DMS79 treated with DMSO at 0.1 percent for 48 hours (cell line): ENCODE measurements at regions not wholly inside any gene's neighbourhood (a gene's known extent, or its start where the extent isn't known, plus 50 kb on each side); places are given as distances from the start of the nearest gene placed in this dataset.

Experiments
- DNase-seq: peaks from one replicate; lab custom pipeline; 2025; lab: John Stamatoyannopoulos, UW

GRCh38 chr16:80189476-80190175 lies 351.2 kb upstream of the DYNLRB2 start:
- DNase-seq, result no peak

DNA sequence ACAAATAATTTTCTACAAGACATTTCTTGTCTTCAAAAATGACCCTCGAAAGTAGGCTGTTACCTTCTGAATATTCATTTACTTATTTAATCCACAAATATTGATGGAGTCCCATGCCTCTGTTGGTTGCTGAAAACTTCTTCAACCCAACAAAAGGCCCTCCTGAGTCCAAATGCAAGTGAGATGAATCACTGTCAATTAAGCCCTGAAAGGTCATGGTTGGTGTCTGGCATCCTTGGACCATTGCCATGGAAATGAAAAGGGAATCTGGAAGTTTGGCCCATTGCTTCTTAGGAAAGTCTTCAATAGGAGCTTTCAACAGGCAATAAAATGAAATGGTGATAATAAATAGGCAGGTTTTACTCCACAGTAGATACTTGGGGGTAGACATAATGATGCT lies 364.7 kb upstream of the DYNLRB2 start:
- DNase-seq, result no peak

GRCh38 chr16:80175011-80175410 lies 365.8 kb upstream of the DYNLRB2 start:
- no peak for DNase-seq

GRCh38 chr16:80174416-80174815 lies 366.4 kb upstream of the DYNLRB2 start:
- DNase-seq, result no peak

DNA sequence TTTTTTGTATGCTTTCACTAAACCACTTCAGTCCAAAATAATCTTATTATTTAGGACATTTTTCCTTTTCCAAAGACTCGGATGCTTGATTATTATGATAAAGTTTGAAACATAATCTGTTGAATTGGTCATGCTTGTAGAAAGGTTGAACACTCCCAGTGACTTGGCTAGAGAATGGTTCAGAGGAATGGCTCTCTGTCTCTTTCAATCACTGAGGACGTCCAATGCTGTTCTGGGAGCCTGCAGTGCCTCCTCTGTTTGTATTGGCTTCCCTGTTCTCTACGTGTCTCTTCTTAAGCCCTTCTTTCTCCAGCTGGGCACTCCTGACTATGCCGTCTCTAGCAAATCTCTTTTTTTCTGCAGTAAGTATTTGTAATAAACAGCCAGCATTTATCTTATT lies 369.0 kb upstream of the DYNLRB2 start:
- DNase-seq, result no peak

- no peak for DNase-seq
These were observed 369.6 kb upstream of the DYNLRB2 start for GRCh38 chr16:80171199-80171598.

GRCh38 chr16:80167657-80168390 lies 373.0 kb upstream of the DYNLRB2 start:
- peak; percentile 95 for DNase-seq

- DNase-seq, result no peak
These were observed 374.7 kb upstream of the DYNLRB2 start for GRCh38 chr16:80166082-80166481.

DNA sequence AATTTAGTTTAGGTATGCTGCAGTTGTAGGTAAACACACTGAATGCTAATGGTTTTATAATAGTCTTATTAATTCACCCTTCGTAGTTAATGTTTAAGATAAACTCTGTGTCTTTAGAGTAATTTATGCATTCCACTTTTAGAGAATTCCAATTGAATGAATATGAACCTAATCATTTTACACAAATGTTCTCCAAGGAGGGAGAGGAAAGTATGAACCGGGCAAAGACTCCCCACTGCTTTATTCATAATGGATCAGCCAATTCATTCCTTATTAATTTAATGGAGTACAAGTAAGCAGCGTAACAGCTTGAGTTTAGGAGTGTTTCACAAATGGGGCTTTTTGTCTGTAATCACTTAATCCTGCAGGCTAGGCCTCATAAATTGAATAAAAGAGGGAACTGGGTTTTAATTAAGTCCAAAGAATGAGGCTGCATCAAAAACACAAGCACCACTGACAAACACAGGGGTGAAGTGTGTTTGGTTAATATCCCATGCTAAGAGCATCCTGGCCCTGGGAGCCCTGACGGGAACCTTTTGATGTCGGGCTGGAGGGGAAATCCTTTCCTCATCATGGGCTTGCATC lies 375.7 kb upstream of the DYNLRB2 start:
- DNase-seq, result peak; percentile 30

GRCh38 chr16:80163339-80163738 lies 377.5 kb upstream of the DYNLRB2 start:
- no peak for DNase-seq

DNA sequence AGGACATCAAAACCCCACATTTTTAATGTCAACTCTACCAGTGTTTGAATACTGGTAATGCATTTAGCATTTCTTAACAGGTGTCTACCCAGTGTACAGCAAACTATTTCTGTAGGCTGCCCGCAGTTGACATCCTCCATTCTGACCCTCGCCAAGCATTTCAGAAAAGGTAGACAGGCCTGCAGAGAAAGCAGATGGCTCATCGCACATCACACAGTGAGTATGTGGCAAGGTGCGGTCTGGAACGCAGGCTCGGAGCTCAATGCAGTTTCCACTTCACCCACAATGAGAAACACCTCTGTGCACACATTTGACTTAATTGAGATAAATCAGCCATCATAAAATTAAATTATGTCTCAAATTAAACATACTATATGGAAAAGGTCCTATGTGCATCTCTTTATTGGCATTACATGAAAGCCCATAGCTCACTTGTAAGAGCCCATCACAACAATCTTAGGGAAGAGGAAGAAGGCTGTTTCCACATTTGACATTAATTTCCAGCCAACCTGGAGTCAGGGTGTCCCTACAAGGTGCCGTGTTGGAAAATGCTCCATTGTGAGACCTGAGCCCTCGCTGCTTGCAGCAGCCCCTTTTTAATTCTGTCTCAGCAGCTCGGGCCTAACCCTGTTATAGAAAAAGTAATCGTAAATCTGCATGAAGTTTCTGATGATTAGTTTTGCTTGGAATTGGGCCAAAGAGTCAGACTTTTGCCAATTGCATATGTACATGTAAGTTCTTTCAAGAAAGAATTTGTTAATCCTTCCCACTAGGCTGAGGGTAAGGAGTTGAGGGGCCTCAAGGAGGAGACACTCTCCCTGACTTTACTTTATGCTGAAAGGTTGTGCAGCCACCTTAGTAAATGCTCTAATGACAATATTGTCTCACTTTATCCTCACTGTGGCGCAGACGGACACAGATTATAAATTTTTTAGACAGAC lies 378.7 kb upstream of the DYNLRB2 start:
- DNase-seq, result no peak

DNA sequence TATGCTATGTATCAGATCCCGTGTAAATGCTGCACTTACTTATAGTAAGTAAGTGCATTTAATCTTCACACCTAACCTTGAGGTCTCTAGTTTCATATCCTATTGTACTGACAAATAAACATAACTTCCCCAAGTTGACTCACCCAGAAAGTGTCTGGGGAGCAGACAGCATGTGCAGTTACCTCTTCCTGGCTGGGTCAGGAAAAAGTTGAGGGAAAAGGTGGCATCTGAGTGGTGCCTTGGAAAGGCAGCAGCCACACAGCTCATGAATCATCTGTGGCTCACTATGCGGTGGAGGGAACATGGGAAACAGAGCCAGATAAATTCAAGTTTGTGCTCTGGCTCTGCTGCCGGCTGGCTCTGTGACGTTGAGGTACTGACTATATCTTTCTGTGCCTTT lies 382.0 kb upstream of the DYNLRB2 start:
- no peak for DNase-seq

- no peak for DNase-seq
These were observed 389.1 kb upstream of the DYNLRB2 start for GRCh38 chr16:80151722-80152111.

GRCh38 chr16:80150978-80151721 lies 389.6 kb upstream of the DYNLRB2 start:
- no peak for DNase-seq

- DNase-seq, result no peak
These were observed 392.0 kb upstream of the DYNLRB2 start for GRCh38 chr16:80148826-80149225.

GRCh38 chr16:80147026-80147655 lies 393.7 kb upstream of the DYNLRB2 start:
- DNase-seq, result no peak

GRCh38 chr16:80144191-80144590 lies 396.6 kb upstream of the DYNLRB2 start:
- no peak for DNase-seq

DNA sequence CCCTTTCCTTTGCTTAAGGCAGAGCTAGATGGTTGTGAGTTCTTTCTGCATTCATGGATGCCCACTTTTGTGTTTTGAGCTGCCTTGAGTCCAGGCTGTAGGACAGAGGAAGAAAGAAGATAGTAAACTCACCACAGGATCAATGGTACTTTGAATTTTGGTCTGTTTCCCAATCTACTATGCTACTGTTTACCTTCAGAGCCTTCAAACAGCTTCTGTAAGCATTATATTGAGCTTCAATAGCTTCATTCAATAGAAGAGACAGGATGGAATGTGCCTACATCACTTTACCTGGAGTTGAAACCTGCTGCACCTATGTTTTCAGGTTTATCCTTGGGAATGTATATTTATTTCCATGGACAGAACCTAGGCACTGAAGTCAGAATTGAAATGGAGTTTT lies 397.9 kb upstream of the DYNLRB2 start:
- DNase-seq, result no peak

DNA sequence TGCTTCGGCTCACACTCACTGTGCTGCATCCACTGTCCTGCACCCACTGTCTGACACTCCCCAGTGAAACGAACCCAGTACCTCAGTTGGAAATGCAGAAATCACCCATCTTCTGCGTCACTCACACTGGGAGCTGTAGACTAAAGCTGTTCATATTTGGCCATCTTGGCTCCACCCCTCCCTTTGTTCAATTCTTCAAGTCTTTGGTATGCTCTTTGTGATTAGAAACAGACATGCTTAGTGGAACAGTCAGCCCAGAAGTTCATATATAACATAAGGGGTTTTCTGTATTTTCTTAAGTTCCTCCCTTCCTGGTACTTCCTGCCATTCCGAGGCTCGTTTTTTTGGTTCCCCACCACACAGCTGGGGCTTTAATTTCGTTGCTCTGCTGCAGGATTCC lies 398.5 kb upstream of the DYNLRB2 start:
- no peak for DNase-seq

DNA sequence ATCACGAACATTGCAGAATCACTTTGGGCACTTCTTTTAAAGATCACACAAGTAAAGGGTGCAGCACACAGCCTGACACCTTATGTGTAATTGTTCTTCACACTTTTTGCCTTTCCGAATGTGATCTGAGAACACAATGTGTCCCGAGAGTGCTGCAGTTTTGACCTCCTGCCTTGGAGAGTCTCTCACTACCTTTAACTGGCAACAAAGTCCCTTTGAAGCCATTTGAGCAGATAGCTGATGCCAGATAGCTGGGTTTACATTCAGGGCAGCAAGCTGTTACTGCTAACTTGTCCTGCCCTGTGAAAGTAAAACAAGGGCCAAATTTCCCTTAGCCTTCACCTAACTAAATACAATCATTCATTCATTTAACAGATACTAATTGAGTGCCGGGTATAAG lies 411.0 kb upstream of the DYNLRB2 start:
- no peak for DNase-seq

- DNase-seq, result no peak
These were observed 415.1 kb upstream of the DYNLRB2 start for GRCh38 chr16:80125677-80126076.
